Panc1 (cell line): ENCODE measurements at regions not wholly inside any gene's neighbourhood (a gene's known extent, or its start where the extent isn't known, plus 50 kb on each side); places are given as distances from the start of the nearest gene placed in this dataset.

Experiments used
- ATAC-seq: fragments of 200-7000 bp; cut with Tn5 transposase; 2 replicates; pipeline ENCODE4 v1.9.1; 2020; ENCODE audit warnings: mild to moderate bottlenecking, moderate library complexity
- BruUV-seq: library from RNA; stranded (reverse); fragments of 400-500 nt; replicated peaks from 2 replicates; lab custom pipeline; 2021; lab: Mats Ljungman, UMichigan
- CTCF ChIA-PET: fragments of 300-600 bp; sonication (Branson Sonifier 250); formaldehyde crosslinking; loops from one replicate; lab custom pipeline; 2022; ENCODE audit warnings: antibody characterized with exemption; lab: Charles Lee
- POLR2A ChIA-PET: fragments of 300-600 bp; sonication (Branson Sonifier 250); formaldehyde crosslinking; loops from one replicate; lab custom pipeline; 2022; ENCODE audit warnings: antibody characterized with exemption; lab: Charles Lee
- DNase-seq: peaks from one replicate; pipeline ENCODE4 v3.0.0-alpha.2; 2010; ENCODE audit warnings: low read depth, low spot score
- H3K27ac ChIP-seq: 2 replicates; pipeline ENCODE4 v1.5.1; 2011; ENCODE audit warnings: mild to moderate bottlenecking, low read length, inconsistent platforms
- H3K27me3 ChIP-seq: fragments of 200-500 bp; sonication (Bioruptor generic); 2 replicates; pipeline ENCODE4 v1.6.0; 2014; ENCODE audit warnings: low read length, inconsistent platforms; ENCODE audit not compliant: control insufficient read depth, insufficient read depth
- H3K36me3 ChIP-seq: fragments of 200-500 bp; sonication (Bioruptor generic); 2 replicates; pipeline ENCODE4 v1.5.1; 2014; ENCODE audit warnings: inconsistent platforms, mild to moderate bottlenecking, low read length, moderate library complexity; ENCODE audit not compliant: control insufficient read depth, insufficient read depth
- H3K4me1 ChIP-seq: 2 replicates; pipeline ENCODE4 v1.5.1; 2011; ENCODE audit warnings: inconsistent platforms, mild to moderate bottlenecking, low read length, moderate library complexity; ENCODE audit not compliant: control insufficient read depth, insufficient read depth
- H3K4me3 ChIP-seq, 2 experiments: 2 replicates each; pipeline ENCODE4 v1.5.1; 2011 to 2012; ENCODE audit warnings: low read depth in 2 of 2, low read length in 2 of 2, mild to moderate bottlenecking in 2 of 2, inconsistent platforms in 1 of 2, moderate library complexity in 1 of 2
- H3K9me3 ChIP-seq: fragments of 200-500 bp; sonication (Bioruptor generic); 2 replicates; pipeline ENCODE4 v1.5.1; 2014; ENCODE audit warnings: low read depth, mild to moderate bottlenecking, inconsistent platforms, low read length, moderate library complexity; ENCODE audit not compliant: control insufficient read depth, insufficient read depth
- POLR2AphosphoS5 ChIP-seq: IDR thresholded peaks from 2 replicates; pipeline ENCODE4 v1.6.1; 2012; ENCODE audit warnings: mild to moderate bottlenecking, low read depth, low read length, moderate library complexity
- SIN3A ChIP-seq: IDR thresholded peaks from 2 replicates; pipeline ENCODE4 v1.6.1; 2012; ENCODE audit warnings: low read depth, mild to moderate bottlenecking, low read length, moderate library complexity, borderline replicate concordance; ENCODE audit not compliant: insufficient read depth
- TCF7L2 ChIP-seq: IDR thresholded peaks from 2 replicates; pipeline ENCODE4 v1.6.1; 2011; ENCODE audit warnings: mild to moderate bottlenecking, low read depth, low read length, inconsistent platforms
- in situ Hi-C: cut with HindIII; loops from 2 replicates; pipeline ENCODE4 v1.10.0; 2016; ENCODE audit warnings: low sequenced_read_pairs, low pct_unique_long_range_greater_than_20kb
- intact Hi-C: fragments of 100-400 bp; cut with micrococcal nuclease; formaldehyde crosslinking; loops from one replicate; pipeline ENCODE4 v1.10.0; 2022; ENCODE audit not compliant: unreplicated experiment
- TF ChIP-seq, protein P1 (sequence below): fragments of 450-650 bp; IDR thresholded peaks from 2 replicates; pipeline ENCODE4 v1.5.1; 2017; ENCODE audit warnings: mild to moderate bottlenecking
- TF ChIP-seq, protein P2 (sequence below), 2 experiments: IDR thresholded peaks; 2 replicates each; pipeline ENCODE4 v1.6.1; 2011 to 2012; ENCODE audit warnings: low read depth in 2 of 2, control low read depth in 1 of 2, low read length in 1 of 2, mild to moderate bottlenecking in 1 of 2, moderate library complexity in 1 of 2; ENCODE audit not compliant: insufficient read depth in 1 of 2

GRCh38 chr13:64674126-64674525 is 2556.0 kb downstream of the PCDH9 start:
- ChIA-PET CTCF (interaction anchor here (0.7 kb wide), 1 partner anchor 805 kb away, joined by 3 read pairs; no protein-coding TSS in a partner anchor), POLR2A (interaction anchor here (0.5 kb wide), 1 partner anchor 1696 kb away, joined by 7 read pairs; no protein-coding TSS in a partner anchor)
- DNase-seq = no peak
- H3K36me3 ChIP-seq = no peaks in the 10 kb centered on the region
- in situ Hi-C loops (no loop called here), intact Hi-C loops (no loop called here)
- H3K27me3 ChIP-seq = no peaks in the 10 kb centered on the region
- no peak for ATAC-seq
- H3K4me3 ChIP-seq = no peak overlapping the region
- H3K4me1 ChIP-seq = 0 out of 2 replicates have a peak, but pooled peaks cover 3% of the 10 kb centered on the region
- H3K27ac ChIP-seq = peak overlapping the region; percentile 48; the same call in 1 of the 2 replicates
- no peak for TF ChIP-seq TCF7L2
- TF ChIP-seq SIN3A = no peak
- no peak for TF ChIP-seq POLR2AphosphoS5
- TF ChIP-seq, protein P1, sequence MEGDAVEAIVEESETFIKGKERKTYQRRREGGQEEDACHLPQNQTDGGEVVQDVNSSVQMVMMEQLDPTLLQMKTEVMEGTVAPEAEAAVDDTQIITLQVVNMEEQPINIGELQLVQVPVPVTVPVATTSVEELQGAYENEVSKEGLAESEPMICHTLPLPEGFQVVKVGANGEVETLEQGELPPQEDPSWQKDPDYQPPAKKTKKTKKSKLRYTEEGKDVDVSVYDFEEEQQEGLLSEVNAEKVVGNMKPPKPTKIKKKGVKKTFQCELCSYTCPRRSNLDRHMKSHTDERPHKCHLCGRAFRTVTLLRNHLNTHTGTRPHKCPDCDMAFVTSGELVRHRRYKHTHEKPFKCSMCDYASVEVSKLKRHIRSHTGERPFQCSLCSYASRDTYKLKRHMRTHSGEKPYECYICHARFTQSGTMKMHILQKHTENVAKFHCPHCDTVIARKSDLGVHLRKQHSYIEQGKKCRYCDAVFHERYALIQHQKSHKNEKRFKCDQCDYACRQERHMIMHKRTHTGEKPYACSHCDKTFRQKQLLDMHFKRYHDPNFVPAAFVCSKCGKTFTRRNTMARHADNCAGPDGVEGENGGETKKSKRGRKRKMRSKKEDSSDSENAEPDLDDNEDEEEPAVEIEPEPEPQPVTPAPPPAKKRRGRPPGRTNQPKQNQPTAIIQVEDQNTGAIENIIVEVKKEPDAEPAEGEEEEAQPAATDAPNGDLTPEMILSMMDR = no peak
- TF ChIP-seq, protein P2, sequence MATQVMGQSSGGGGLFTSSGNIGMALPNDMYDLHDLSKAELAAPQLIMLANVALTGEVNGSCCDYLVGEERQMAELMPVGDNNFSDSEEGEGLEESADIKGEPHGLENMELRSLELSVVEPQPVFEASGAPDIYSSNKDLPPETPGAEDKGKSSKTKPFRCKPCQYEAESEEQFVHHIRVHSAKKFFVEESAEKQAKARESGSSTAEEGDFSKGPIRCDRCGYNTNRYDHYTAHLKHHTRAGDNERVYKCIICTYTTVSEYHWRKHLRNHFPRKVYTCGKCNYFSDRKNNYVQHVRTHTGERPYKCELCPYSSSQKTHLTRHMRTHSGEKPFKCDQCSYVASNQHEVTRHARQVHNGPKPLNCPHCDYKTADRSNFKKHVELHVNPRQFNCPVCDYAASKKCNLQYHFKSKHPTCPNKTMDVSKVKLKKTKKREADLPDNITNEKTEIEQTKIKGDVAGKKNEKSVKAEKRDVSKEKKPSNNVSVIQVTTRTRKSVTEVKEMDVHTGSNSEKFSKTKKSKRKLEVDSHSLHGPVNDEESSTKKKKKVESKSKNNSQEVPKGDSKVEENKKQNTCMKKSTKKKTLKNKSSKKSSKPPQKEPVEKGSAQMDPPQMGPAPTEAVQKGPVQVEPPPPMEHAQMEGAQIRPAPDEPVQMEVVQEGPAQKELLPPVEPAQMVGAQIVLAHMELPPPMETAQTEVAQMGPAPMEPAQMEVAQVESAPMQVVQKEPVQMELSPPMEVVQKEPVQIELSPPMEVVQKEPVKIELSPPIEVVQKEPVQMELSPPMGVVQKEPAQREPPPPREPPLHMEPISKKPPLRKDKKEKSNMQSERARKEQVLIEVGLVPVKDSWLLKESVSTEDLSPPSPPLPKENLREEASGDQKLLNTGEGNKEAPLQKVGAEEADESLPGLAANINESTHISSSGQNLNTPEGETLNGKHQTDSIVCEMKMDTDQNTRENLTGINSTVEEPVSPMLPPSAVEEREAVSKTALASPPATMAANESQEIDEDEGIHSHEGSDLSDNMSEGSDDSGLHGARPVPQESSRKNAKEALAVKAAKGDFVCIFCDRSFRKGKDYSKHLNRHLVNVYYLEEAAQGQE (IDR thresholded peaks at IDR 0.05; ENCODE audit: insufficient read depth in 1 of 2, low read depth in 2 of 2, low read length in 1 of 2) = no peak
- H3K9me3 ChIP-seq = no peaks in the 10 kb centered on the region
- BruUV-seq = no TSS peak

DNA sequence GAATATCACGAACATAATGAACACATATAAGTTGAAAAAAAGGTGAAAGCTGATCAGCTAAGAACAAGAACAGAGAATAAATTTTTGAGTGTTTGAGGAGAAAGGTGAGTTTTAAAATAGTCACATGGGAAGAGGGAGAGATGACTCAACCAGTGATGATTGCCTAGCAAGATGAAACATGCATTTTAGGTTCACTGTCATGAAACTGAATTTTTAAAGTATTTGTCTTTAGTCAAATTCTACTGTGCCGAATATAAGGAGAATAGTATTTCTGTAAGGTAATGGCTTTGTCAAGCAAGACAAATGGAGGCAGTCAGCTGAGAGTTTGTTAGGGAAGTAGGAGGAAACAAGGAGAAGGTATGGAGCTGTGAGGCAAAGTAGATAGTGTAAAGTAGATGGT is 2557.4 kb downstream of the PCDH9 start:
- Histone ChIP-seq H3K36me3 (no peaks in the 10 kb centered on the region), H3K9me3 (no peaks in the 10 kb centered on the region), H3K4me1 (0 out of 2 replicates have a peak, but pooled peaks cover 3% of the 10 kb centered on the region), H3K27me3 (no peaks in the 10 kb centered on the region), H3K4me3 (no peak overlapping the region), H3K27ac (no peak overlapping the region)
- ChIA-PET POLR2A (no interaction called here), CTCF (no interaction called here)
- in situ Hi-C loops = no loop called here
- DNase-seq (no peak), ATAC-seq (no peak)
- intact Hi-C loops = no loop called here
- BruUV-seq = no TSS peak
- TF ChIP-seq POLR2AphosphoS5 = no peak
- TF ChIP-seq TCF7L2 = no peak
- TF ChIP-seq SIN3A = no peak
- TF ChIP-seq, protein P1 = no peak
- TF ChIP-seq, protein P2 (IDR thresholded peaks at IDR 0.05; ENCODE audit: insufficient read depth in 1 of 2, low read depth in 2 of 2, low read length in 1 of 2) = no peak
